DMS79 treated with DMSO at 0.1 percent for 48 hours (cell line): ENCODE measurements at regions not wholly inside any gene's neighbourhood (a gene's known extent, or its start where the extent isn't known, plus 50 kb on each side); places are given as distances from the start of the nearest gene placed in this dataset.
"Not testable (repeated sequence)": the region's sequence is repeated elsewhere in the genome, so short reads cannot be mapped to it uniquely, and the experiment has no call there.

Experiments
- DNase-seq: peaks from one replicate; lab custom pipeline; 2025; lab: John Stamatoyannopoulos, UW

- DNase-seq: no peak
These were observed 62.2 kb upstream of the ADAMTS2 start for GRCh38 chr5:179407191-179408175.

- no peak for DNase-seq
These were observed 61.0 kb upstream of the ADAMTS2 start for GRCh38 chr5:179406031-179406961.

GRCh38 chr5:179405426-179406030 is 60.3 kb upstream of the ADAMTS2 start:
- no peak for DNase-seq

GRCh38 chr5:179405054-179405416 is 59.8 kb upstream of the ADAMTS2 start:
- no peak for DNase-seq

- no peak for DNase-seq
These were observed 59.2 kb upstream of the ADAMTS2 start for GRCh38 chr5:179404321-179405053.

GRCh38 chr5:179403426-179404147 is 58.3 kb upstream of the ADAMTS2 start:
- no peak for DNase-seq

- DNase-seq: not testable (repeated sequence)
These were observed 55.2 kb upstream of the ADAMTS2 start for GRCh38 chr5:179400435-179400834.

- no peak for DNase-seq
These were observed 54.8 kb upstream of the ADAMTS2 start for GRCh38 chr5:179400020-179400419.

- DNase-seq: not testable (repeated sequence)
These were observed 54.1 kb upstream of the ADAMTS2 start for GRCh38 chr5:179399327-179399726.

- DNase-seq: no peak
These were observed 52.3 kb upstream of the ADAMTS2 start for GRCh38 chr5:179397516-179397915.
